Endothelial cell (in vitro differentiated cells): ENCODE measurements at regions not wholly inside any gene's neighbourhood (a gene's known extent, or its start where the extent isn't known, plus 50 kb on each side); places are given as distances from the start of the nearest gene placed in this dataset.
A peak's percentile ranks its signal among the peaks of the same experiment; 100 is the strongest.

Experiments used
- DNase-seq: peaks from one replicate; pipeline ENCODE4 v3.0.0; 2021; ENCODE audit warnings: low spot score
- H3K27ac Mint-ChIP-seq: one replicate; pipeline ENCODE4 v1.8.0; 2021; ENCODE audit warnings: mixed read lengths, inconsistent platforms; ENCODE audit not compliant: unreplicated experiment
- H3K27me3 Mint-ChIP-seq: one replicate; pipeline ENCODE4 v1.8.0; 2021; ENCODE audit warnings: mild to moderate bottlenecking, moderate library complexity, mixed read lengths, inconsistent platforms; ENCODE audit not compliant: unreplicated experiment
- H3K36me3 Mint-ChIP-seq: one replicate; pipeline ENCODE4 v1.8.0; 2021; ENCODE audit warnings: mild to moderate bottlenecking, low read depth, mixed read lengths, inconsistent platforms; ENCODE audit not compliant: unreplicated experiment
- H3K4me1 Mint-ChIP-seq: one replicate; pipeline ENCODE4 v1.8.0; 2021; ENCODE audit warnings: mild to moderate bottlenecking, mixed read lengths, inconsistent platforms; ENCODE audit not compliant: unreplicated experiment
- H3K4me3 Mint-ChIP-seq: one replicate; pipeline ENCODE4 v1.8.0; 2021; ENCODE audit warnings: mild to moderate bottlenecking, mixed read lengths, inconsistent platforms; ENCODE audit not compliant: unreplicated experiment
- H3K9me3 Mint-ChIP-seq: one replicate; pipeline ENCODE4 v1.8.0; 2021; ENCODE audit warnings: mixed read lengths, inconsistent platforms; ENCODE audit not compliant: unreplicated experiment
- CTCF ChIP-seq: fragments of 200-600 bp; sonication (generic); IDR thresholded peaks from one replicate; pipeline ENCODE4 v1.5.0; 2021; ENCODE audit warnings: antibody characterized with exemption; ENCODE audit not compliant: unreplicated experiment

GRCh38 chr15:95600884-95601283, 729.6 kb upstream of the NR2F2 start:
- Mint-ChIP-seq H3K27ac (no peak overlapping the region), H3K9me3 (no peaks in the 10 kb centered on the region), H3K36me3 (no peaks in the 10 kb centered on the region), H3K4me1 (peaks cover 6% of the 10 kb centered on the region), H3K4me3 (no peak overlapping the region), H3K27me3 (no peaks in the 10 kb centered on the region)
- no peak for DNase-seq
- TF ChIP-seq CTCF = no peak

GRCh38 chr15:95601525-95601924, 729.0 kb upstream of the NR2F2 start:
- no peak for TF ChIP-seq CTCF
- Mint-ChIP-seq H3K4me1 (peaks cover 6% of the 10 kb centered on the region), H3K27me3 (no peaks in the 10 kb centered on the region), H3K4me3 (no peak overlapping the region), H3K27ac (no peak overlapping the region), H3K36me3 (no peaks in the 10 kb centered on the region), H3K9me3 (no peaks in the 10 kb centered on the region)
- no peak for DNase-seq

- Mint-ChIP-seq H3K27me3 (no peaks in the 10 kb centered on the region), H3K4me3 (no peak overlapping the region), H3K27ac (peak overlapping the region; percentile 52)
Observed at GRCh38 chr15:95603802-95604201, 726.7 kb upstream of the NR2F2 start.

GRCh38 chr15:95604634-95605036, 725.9 kb upstream of the NR2F2 start:
- TF ChIP-seq CTCF = no peak
- no peak overlapping the region for H3K27ac Mint-ChIP-seq
- no peak for DNase-seq
- peaks cover 6% of the 10 kb centered on the region for H3K4me1 Mint-ChIP-seq
- H3K36me3 Mint-ChIP-seq = no peaks in the 10 kb centered on the region
- no peaks in the 10 kb centered on the region for H3K9me3 Mint-ChIP-seq
- no peaks in the 10 kb centered on the region for H3K27me3 Mint-ChIP-seq
- H3K4me3 Mint-ChIP-seq = no peak overlapping the region

More at GRCh38 chr15:95603802-95604201, 726.7 kb upstream of the NR2F2 start:
- TF ChIP-seq CTCF = no peak
- no peaks in the 10 kb centered on the region for H3K36me3 Mint-ChIP-seq
- H3K4me1 Mint-ChIP-seq = peaks cover 6% of the 10 kb centered on the region
- DNase-seq = no peak
- no peaks in the 10 kb centered on the region for H3K9me3 Mint-ChIP-seq

- H3K36me3 Mint-ChIP-seq = no peaks in the 10 kb centered on the region
- no peak for TF ChIP-seq CTCF
- H3K27me3 Mint-ChIP-seq = no peaks in the 10 kb centered on the region
- no peak for DNase-seq
- no peaks in the 10 kb centered on the region for H3K9me3 Mint-ChIP-seq
- no peak overlapping the region for H3K4me3 Mint-ChIP-seq
- peaks cover 6% of the 10 kb centered on the region for H3K4me1 Mint-ChIP-seq
- H3K27ac Mint-ChIP-seq = no peak overlapping the region
Observed at GRCh38 chr15:95605098-95605497, 725.4 kb upstream of the NR2F2 start.
